ENCODE measurements at regions not wholly inside any gene's neighbourhood (a gene's known extent, or its start where the extent isn't known, plus 50 kb on each side); places are given as distances from the start of the nearest gene placed in this dataset.
"Not testable (repeated sequence)": the region's sequence is repeated elsewhere in the genome, so short reads cannot be mapped to it uniquely, and the experiment has no call there.

- 91% methylated on average over 4 of the region's 4 CpGs for WGBS (ENCODE audit: missing lambda C conversion rate)
- ChIA-PET CTCF (no interaction called here), POLR2A (no interaction called here)
- DNase-seq (ENCODE audit: low read depth in 1 of 2, low spot score in 1 of 2) = no peak
- Histone ChIP-seq H3K4me3 (no peak overlapping the region), H3K4me1 (peaks cover 23% of the 10 kb centered on the region), H3K27ac (no peak overlapping the region), H3K4me2 (no peak overlapping the region), H3K9me3 (no peaks in the 10 kb centered on the region)
- no peak for ATAC-seq
- FAIRE-seq = no peak
- no peak for TF ChIP-seq GATA3 (IDR thresholded peaks at IDR 0.05; ENCODE audit: borderline replicate concordance)
- no peak for TF ChIP-seq KDM5A (IDR thresholded peaks at IDR 0.05)
Measured at GRCh38 chr9:110093871-110094270, 114.1 kb downstream of the C9orf152 start.

GRCh38 chr9:110095161-110095595 is 112.8 kb downstream of the C9orf152 start:
- no peak for ATAC-seq
- TF ChIP-seq TFCP2L1 (CRISPR knock-in tag; IDR thresholded peaks at IDR 0.05) (no peak), ZC3H11A (IDR thresholded peaks at IDR 0.05) (no peak), ELK1 (IDR thresholded peaks at IDR 0.05; ENCODE audit: low read depth, low read length) (no peak), EHMT2 (IDR thresholded peaks at IDR 0.05; ENCODE audit: low read depth) (no peak), SMC3 (IDR thresholded peaks at IDR 0.05) (no peak), FOSB (CRISPR knock-in tag; IDR thresholded peaks at IDR 0.05) (no peak), CHD2 (IDR thresholded peaks at IDR 0.05; ENCODE audit: low read length, partially characterized antibody) (no peak), MAZ (IDR thresholded peaks at IDR 0.05; ENCODE audit: borderline replicate concordance, low read depth, low read length) (no peak), PHF8 (IDR thresholded peaks at IDR 0.05; ENCODE audit: borderline replicate concordance, low read depth) (no peak), HES2 (IDR thresholded peaks at IDR 0.05) (no peak), E2F6 (IDR thresholded peaks at IDR 0.05; ENCODE audit: borderline replicate concordance, low read depth) (no peak), GATA3 (IDR thresholded peaks at IDR 0.05; ENCODE audit: borderline replicate concordance) (no peak), PBX3 (IDR thresholded peaks at IDR 0.05) (no peak), RCOR1 (IDR thresholded peaks at IDR 0.05; ENCODE audit: low read depth, low read length) (no peak), CHD4 (IDR thresholded peaks at IDR 0.05; ENCODE audit: borderline replicate concordance) (no peak), HDAC2 (IDR thresholded peaks at IDR 0.05) (no peak)
- 83% methylated on average over 2 of the region's 2 CpGs for WGBS (ENCODE audit: missing lambda C conversion rate)
- no peak overlapping the region for H3K4me3 ChIP-seq
- CTCF ChIA-PET = interaction anchor here (1.1 to 1.5 kb wide), 2 partner anchors 15 to 57 kb away, joined by 3 read pairs; no protein-coding TSS in a partner anchor
- no peak for FAIRE-seq
- POLR2A ChIA-PET = no interaction called here
- no peak for DNase-seq (ENCODE audit: low read depth in 1 of 2, low spot score in 1 of 2)
- no peak overlapping the region for H3K4me2 ChIP-seq
- peaks cover 20% of the 10 kb centered on the region for H3K4me1 ChIP-seq
- H3K27ac ChIP-seq = no peak overlapping the region
- no peaks in the 10 kb centered on the region for H3K9me3 ChIP-seq

- CTCF ChIA-PET = interaction anchor here (1.1 to 1.5 kb wide), 2 partner anchors 14 to 57 kb away, joined by 3 read pairs; no protein-coding TSS in a partner anchor
- no peak overlapping the region for H3K4me3 ChIP-seq
- H3K9me3 ChIP-seq = no peaks in the 10 kb centered on the region
- POLR2A ChIA-PET = no interaction called here
- H3K27ac ChIP-seq = peak overlapping the region in 1 of 2 experiments; percentile 8; a peak in 1 of 6 replicates
- no peak for FAIRE-seq
- TF ChIP-seq CHD2 (IDR thresholded peaks at IDR 0.05; ENCODE audit: low read length, partially characterized antibody) (no peak), CEBPB (IDR thresholded peaks at IDR 0.05) (0 out of 4 replicates have a peak, but pooled peaks of 1 of the 2 experiments have one; percentile 23), FOXS1 (CRISPR knock-in tag; IDR thresholded peaks at IDR 0.05) (no peak)
- no peak overlapping the region for H3K4me2 ChIP-seq
- DNase-seq (ENCODE audit: low read depth in 1 of 2, low spot score in 1 of 2) = no peak
- 84% methylated on average over 2 of the region's 2 CpGs for WGBS (ENCODE audit: missing lambda C conversion rate)
- ATAC-seq = no peak
- peaks cover 20% of the 10 kb centered on the region for H3K4me1 ChIP-seq
Measured at GRCh38 chr9:110095776-110096175, 112.2 kb downstream of the C9orf152 start.

- ATAC-seq; CTCF ChIA-PET; H3K4me2 ChIP-seq; H3K9me3 ChIP-seq; FAIRE-seq; POLR2A ChIA-PET; H3K4me3 ChIP-seq; H3K27ac ChIP-seq; DNase-seq (ENCODE audit: low read depth in 1 of 2, low spot score in 1 of 2): not testable (repeated sequence)
- 87% methylated on average over 3 of the region's 3 CpGs for WGBS (ENCODE audit: missing lambda C conversion rate)
- H3K4me1 ChIP-seq = peaks cover 20% of the 10 kb centered on the region
Measured at GRCh38 chr9:110096674-110097073, 111.3 kb downstream of the C9orf152 start.

Data from A549 (cell line).